ENCODE measurements at regions not wholly inside any gene's neighbourhood (a gene's known extent, or its start where the extent isn't known, plus 50 kb on each side); places are given as distances from the start of the nearest gene placed in this dataset.

- H3K36me3 Mint-ChIP-seq (ENCODE audit: low read depth): no peaks in the 10 kb centered on the region
- H3K27ac Mint-ChIP-seq: no peak overlapping the region
- POLR2A ChIA-PET: no interaction called here
- CTCF ChIA-PET: interaction anchor here (0.8 kb wide), 1 partner anchor 438 kb away, joined by 4 read pairs; no protein-coding TSS in a partner anchor
- H3K27me3 Mint-ChIP-seq: peaks cover 1% of the 10 kb centered on the region
- H3K9me3 Mint-ChIP-seq: no peaks in the 10 kb centered on the region
- no peaks in the 10 kb centered on the region for H3K4me1 Mint-ChIP-seq (ENCODE audit: low read depth)
- no peak overlapping the region for H3K4me3 Mint-ChIP-seq
- DNase-seq: no peak
- intact Hi-C loops (cut with micrococcal nuclease): no loop called here
- no peak for ATAC-seq
- no peak for TF ChIP-seq CTCF (IDR thresholded peaks at IDR 0.05)
Observed at GRCh38 chr5:146971401-146971800, 92.8 kb upstream of the PPP2R2B start.

GRCh38 chr5:146986469-146986868 lies 107.9 kb upstream of the PPP2R2B start:
- POLR2A ChIA-PET: no interaction called here
- Mint-ChIP-seq H3K9me3 (peaks cover 10% of the 10 kb centered on the region), H3K36me3 (ENCODE audit: low read depth) (peaks cover 4% of the 10 kb centered on the region), H3K4me3 (no peak overlapping the region), H3K27ac (no peak overlapping the region), H3K27me3 (peaks cover 16% of the 10 kb centered on the region), H3K4me1 (ENCODE audit: low read depth) (no peaks in the 10 kb centered on the region)
- CTCF ChIA-PET: interaction anchor here (1.5 to 1.7 kb wide), 2 partner anchors 19 to 21 kb away, joined by 4 to 5 read pairs; no protein-coding TSS in a partner anchor
- ATAC-seq (no peak), DNase-seq (no peak)
- no peak for TF ChIP-seq CTCF (IDR thresholded peaks at IDR 0.05)
- intact Hi-C loops (cut with micrococcal nuclease): no loop called here

GRCh38 chr5:146993876-146994530 lies 115.4 kb upstream of the PPP2R2B start:
- CTCF ChIA-PET: no interaction called here
- Mint-ChIP-seq H3K4me1 (ENCODE audit: low read depth) (no peaks in the 10 kb centered on the region), H3K27ac (no peak overlapping the region), H3K9me3 (no peaks in the 10 kb centered on the region), H3K4me3 (no peak overlapping the region), H3K36me3 (ENCODE audit: low read depth) (no peaks in the 10 kb centered on the region), H3K27me3 (peaks cover 3% of the 10 kb centered on the region)
- TF ChIP-seq CTCF (IDR thresholded peaks at IDR 0.05): no peak
- no peak for ATAC-seq
- POLR2A ChIA-PET: no interaction called here
- DNase-seq: no peak
- intact Hi-C loops (cut with micrococcal nuclease): no loop called here

- Mint-ChIP-seq H3K36me3 (ENCODE audit: low read depth) (no peaks in the 10 kb centered on the region), H3K9me3 (no peaks in the 10 kb centered on the region)
- CTCF ChIA-PET: no interaction called here
Observed at GRCh38 chr5:146995878-146996277, 117.3 kb upstream of the PPP2R2B start.

More at GRCh38 chr5:146995878-146996277, 117.3 kb upstream of the PPP2R2B start:
- ATAC-seq (no peak), DNase-seq (no peak)
- TF ChIP-seq CTCF (IDR thresholded peaks at IDR 0.05): no peak
- intact Hi-C loops (cut with micrococcal nuclease): no loop called here
- Mint-ChIP-seq H3K4me3 (no peak overlapping the region), H3K27ac (no peak overlapping the region), H3K27me3 (peaks cover 3% of the 10 kb centered on the region), H3K4me1 (ENCODE audit: low read depth) (no peaks in the 10 kb centered on the region)
- POLR2A ChIA-PET: no interaction called here
